Fibroblast of pulmonary artery (primary cell): ENCODE measurements at regions not wholly inside any gene's neighbourhood (a gene's known extent, or its start where the extent isn't known, plus 50 kb on each side); places are given as distances from the start of the nearest gene placed in this dataset.

ENCODE experiments used
- DNase-seq: peaks from one replicate; pipeline ENCODE4 v3.0.0-alpha.2; 2010; ENCODE audit warnings: low read depth
- H3K4me3 ChIP-seq: replicated peaks from 2 replicates; pipeline ENCODE4 v1.5.1; 2011; ENCODE audit warnings: low read depth, mild to moderate bottlenecking, control low read depth, low read length, moderate library complexity
- CTCF ChIP-seq: IDR thresholded peaks from 2 replicates; pipeline ENCODE4 v1.5.1; 2011; ENCODE audit warnings: mild to moderate bottlenecking, control low read depth, low read length, inconsistent platforms; ENCODE audit errors: missing control alignments

DNA sequence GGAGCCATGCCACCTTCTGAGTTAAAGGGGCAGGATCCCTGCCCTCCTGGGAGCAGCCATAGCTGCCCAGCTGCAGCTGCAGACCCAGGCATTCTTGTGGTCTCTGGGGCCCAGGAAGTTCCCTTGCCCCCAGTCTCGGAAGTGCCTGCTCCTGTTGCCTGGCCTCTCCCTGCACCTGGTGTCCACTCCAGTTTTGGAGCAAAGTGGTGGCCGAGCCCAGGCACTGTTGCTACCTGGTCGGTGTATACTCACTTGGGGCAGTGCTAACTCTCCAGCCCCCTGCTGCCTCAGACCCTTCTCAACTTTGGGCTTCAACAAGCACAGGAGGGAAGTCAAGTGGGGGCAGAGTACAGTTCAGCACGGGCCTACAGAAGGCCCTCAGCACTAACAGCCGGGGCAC lies 352.9 kb upstream of the NCAM2 start:
- H3K4me3 ChIP-seq, result no peak overlapping the region
- TF ChIP-seq CTCF, result no peak
- no peak for DNase-seq

DNA sequence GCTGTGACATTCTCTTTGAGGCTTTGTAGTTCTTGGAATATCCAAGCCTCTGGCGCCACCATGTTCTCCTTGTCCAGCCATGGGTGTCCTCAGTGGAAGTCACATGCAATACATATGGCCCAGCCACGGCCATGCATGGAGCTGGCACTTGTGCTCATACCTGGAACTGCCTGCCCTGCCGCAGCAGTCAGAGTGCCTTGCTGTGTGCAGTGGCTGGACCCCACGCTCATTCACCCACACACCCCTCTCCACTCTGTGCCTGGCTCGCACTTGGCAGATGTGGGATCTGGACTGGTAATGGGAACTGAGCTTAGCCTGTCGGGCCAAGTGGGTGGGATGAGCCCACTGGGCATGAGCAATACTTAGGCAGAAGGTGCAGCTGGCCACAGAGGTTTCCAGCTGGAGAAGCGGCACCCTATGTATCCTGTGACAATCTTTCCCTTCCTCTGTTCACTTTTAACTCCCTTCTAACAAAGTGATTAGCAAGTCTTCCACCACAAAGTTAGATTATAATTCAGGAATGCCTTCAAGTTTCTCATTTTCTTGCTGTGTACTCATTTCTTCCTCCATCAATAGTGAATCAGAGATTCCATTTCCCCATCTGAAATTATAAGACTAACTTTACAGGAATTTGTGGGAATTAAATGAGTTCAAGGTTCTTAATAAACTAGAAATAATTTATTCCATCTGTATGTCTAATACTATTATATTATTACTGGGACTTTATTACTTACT lies 351.6 kb upstream of the NCAM2 start:
- no peak for DNase-seq

DNA sequence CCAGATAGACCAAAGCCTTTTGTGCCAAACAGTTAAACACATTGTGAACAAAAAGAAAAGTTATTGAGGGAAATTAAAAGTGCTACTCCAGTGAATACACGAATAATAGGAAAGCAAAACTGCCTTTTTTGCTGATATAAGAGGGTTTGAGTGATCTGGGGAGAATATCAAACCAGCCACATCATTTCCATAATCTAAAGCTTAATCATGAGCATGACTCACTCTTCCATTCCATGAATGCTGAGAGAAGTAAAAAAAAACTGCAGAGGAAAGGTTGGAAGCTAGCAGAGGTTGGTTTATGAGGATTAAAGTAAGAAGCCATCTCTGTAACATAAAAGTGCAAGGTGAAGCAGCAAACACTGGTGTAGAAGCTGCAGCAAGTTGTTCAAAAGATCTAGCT lies 350.6 kb upstream of the NCAM2 start:
- no peak for TF ChIP-seq CTCF
- no peak overlapping the region for H3K4me3 ChIP-seq
- no peak for DNase-seq

More for the DNA sequence above, 351.6 kb upstream of the NCAM2 start:
- no peak for TF ChIP-seq CTCF
- H3K4me3 ChIP-seq, result no peak overlapping the region

DNA sequence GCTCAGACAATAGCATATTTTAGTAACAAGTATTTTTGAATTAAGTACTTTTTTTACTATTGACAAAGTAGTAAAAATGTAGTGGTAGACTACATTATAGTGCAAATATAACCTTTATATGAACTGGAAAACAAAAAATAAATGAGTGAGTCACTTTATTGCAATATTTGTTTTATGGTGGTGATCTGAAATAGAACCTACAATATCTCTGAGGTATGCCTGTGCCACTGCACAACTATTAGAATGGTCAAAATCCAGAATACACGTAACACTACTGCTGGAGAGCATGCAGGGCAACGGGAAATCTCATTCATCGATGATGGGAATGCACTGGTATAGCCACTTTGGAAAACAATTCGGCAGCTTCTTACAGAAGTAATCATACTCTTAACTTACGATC lies 349.0 kb upstream of the NCAM2 start:
- TF ChIP-seq CTCF, result no peak
- no peak for DNase-seq
- H3K4me3 ChIP-seq, result no peak overlapping the region

GRCh38 chr21:20652846-20653245 lies 345.4 kb upstream of the NCAM2 start:
- H3K4me3 ChIP-seq, result no peak overlapping the region
- no peak for DNase-seq
- TF ChIP-seq CTCF, result no peak

- no peak overlapping the region for H3K4me3 ChIP-seq
- DNase-seq, result no peak
- no peak for TF ChIP-seq CTCF
Observed at GRCh38 chr21:20661246-20661645, 337.0 kb upstream of the NCAM2 start.
